Right ventricle myocardium superior (tissue), 1 donor: ENCODE measurements at regions not wholly inside any gene's neighbourhood (a gene's known extent, or its start where the extent isn't known, plus 50 kb on each side); places are given as distances from the start of the nearest gene placed in this dataset.
"Not testable (repeated sequence)": the region's sequence is repeated elsewhere in the genome, so short reads cannot be mapped to it uniquely, and the experiment has no call there.

Experiments
- ATAC-seq: fragments of 200-7000 bp; cut with Tn5 transposase; one replicate; pipeline ENCODE4 v1.9.1; 2020; ENCODE audit warnings: mild to moderate bottlenecking; ENCODE audit not compliant: poor library complexity
- DNase-seq: peaks from one replicate; pipeline ENCODE4 v3.0.0-alpha.2; 2020
- intact Hi-C: fragments of 100-400 bp; cut with DNase I; formaldehyde crosslinking; loops from one replicate; pipeline ENCODE4 v1.11.2; 2022
- donor health status: DM: no; HTN: yes; CAD: no; lungs with severe emphysema.

- DNase-seq, intact Hi-C loops, ATAC-seq: not testable (repeated sequence)
These were observed 62.8 kb downstream of the SCP2D1 start for GRCh38 chr20:18876394-18876793.

DNA sequence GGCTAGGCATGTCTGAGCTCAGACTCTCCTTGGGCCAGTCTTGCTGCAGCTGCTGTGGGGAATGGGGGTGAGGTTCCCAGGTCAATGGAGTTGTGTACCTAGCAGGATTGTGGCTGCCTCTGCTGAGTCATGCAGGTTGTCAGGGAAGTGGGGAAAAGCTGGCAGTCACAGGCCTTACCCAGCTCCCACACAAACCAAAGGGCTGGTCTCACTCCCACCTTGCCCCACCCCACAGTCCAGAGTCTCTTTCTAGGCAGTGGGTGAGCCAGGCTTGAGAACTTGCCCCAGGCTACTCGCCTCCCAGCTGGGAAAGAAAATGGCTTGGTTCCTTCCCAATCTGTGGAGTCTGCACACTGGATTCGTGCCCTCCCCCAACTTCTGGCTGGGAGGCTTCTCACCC, 65.7 kb downstream of the SCP2D1 start:
- ATAC-seq (no peak), DNase-seq (no peak)
- intact Hi-C loops: no loop called here

DNA sequence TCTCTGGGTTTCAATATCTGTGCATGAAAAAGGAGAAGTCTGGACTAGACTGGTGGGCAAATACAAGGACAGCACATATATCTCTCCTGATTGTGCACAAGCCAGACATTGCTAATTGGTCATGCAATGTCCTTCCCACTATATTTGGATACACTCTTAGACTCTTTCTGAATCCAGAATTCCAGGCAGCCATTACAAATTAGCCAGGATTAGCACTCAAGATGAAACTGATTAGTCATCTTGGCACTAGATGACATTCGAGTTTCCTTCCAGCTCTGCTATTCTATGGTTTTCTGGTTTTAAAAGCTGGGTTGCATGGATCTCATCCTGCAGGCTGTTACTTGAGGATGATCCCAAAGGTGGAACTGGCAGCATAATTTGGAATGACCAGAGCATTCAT, 73.2 kb downstream of the SCP2D1 start:
- ATAC-seq (no peak), DNase-seq (no peak)
- intact Hi-C loops: no loop called here

DNA sequence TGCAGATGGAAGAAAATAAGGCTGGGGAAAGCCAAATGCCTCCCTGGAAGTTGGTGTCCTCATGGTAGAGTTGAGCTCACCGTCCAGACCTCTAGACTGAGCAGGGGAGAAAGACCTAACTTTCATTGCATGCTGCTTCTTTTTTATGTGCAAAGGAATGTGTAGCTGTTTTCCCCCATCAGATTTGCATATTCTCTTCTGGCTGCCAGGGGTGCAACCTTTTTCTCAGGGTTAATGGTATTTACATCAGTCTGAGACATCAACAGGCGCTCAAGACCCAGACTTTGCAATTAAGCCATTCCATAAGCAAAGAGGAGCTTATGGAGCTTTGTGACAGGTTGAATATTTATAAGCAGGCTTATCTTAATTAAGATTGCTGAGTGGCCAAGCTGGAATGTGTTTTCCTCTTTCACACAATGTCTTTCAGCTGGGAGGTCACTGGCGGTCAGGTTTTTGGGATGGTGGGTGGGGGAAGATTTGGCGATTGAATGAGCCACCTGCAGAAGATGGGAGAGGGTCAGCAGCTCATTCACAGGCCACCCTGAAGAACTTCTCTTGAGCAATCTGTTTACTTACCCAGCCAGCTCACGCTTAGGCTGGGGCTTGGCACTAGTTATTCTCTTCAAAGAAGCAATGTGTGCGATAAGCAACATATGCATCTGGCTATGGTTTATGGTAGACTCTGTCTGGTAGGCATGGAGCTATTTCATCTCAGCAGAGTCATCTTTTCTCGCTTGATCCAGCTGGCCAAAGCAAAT, 88.6 kb downstream of the SCP2D1 start:
- no peak for DNase-seq
- intact Hi-C loops: no loop called here
- ATAC-seq: no peak

GRCh38 chr20:18904192-18904591, 90.6 kb downstream of the SCP2D1 start:
- DNase-seq (no peak), ATAC-seq (no peak)
- intact Hi-C loops: no loop called here

DNA sequence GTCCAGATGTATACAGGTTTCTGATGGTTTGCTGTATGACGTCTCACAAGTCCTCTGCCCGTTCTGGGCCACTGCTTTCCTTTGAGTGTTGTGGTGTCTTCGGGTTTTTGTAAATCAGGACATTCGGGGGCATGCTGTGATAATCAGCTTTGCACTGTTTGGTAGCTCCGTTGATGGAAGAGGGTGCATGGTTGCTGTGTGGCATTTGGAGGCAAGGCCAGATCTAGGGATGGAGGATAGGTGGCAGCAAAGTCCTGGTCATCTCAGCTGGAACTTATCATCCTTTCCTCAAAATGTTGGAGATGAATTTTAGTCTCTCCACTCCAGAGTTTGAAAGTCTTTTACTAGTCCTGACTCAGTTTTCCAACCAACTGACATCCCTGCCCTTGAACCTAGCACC, 91.0 kb downstream of the SCP2D1 start:
- DNase-seq (no peak), ATAC-seq (no peak)
- intact Hi-C loops: no loop called here

- intact Hi-C loops: no loop called here
- ATAC-seq (no peak), DNase-seq (no peak)
These were observed 92.5 kb downstream of the SCP2D1 start for GRCh38 chr20:18906046-18906445.

- intact Hi-C loops: no loop called here
- ATAC-seq (no peak), DNase-seq (no peak)
These were observed 93.8 kb downstream of the SCP2D1 start for GRCh38 chr20:18907353-18907752.

- intact Hi-C loops: no loop called here
- DNase-seq (no peak), ATAC-seq (no peak)
These were observed 94.5 kb downstream of the SCP2D1 start for GRCh38 chr20:18908109-18908508.

DNA sequence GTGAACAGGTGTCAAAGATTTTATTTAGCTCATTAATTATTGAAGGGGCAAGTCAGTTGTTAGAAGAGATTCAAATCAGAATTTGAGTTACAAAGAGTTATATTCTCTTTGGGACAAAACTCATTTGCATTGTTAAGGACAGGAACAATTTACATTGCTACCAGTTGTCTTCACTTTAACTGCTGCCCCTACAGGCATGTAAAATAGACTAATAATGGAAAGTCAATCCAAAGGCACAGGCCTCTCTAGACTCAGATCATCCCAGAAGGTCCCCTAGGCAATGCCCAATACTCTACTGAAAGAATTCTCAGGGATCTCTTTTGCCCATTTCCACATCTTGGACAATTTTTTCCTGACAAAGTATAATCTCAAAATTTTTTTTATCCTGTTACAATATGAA, 95.7 kb downstream of the SCP2D1 start:
- no peak for DNase-seq
- ATAC-seq: no peak
- intact Hi-C loops: no loop called here

DNA sequence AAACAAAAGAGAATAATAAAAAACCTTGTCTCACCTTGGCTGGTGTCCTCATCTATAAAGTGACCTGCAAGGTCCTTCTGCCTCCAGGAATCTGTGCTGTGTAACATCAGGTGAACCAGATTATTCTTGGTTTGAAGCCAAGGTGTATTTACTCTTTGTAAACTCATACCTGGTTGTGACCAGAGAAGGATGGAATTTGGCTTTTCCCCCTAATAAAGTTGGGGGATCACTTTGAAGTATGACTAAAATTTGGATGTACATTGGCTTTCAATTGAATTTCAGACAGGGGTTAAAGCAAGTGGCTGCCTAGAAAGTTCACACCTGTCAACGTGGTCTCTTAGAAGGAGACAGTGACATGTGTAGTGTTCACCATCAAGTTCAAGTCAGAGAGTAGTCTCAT, 100.1 kb downstream of the SCP2D1 start:
- ATAC-seq (no peak), DNase-seq (no peak)
- intact Hi-C loops: no loop called here

- intact Hi-C loops: no loop called here
- no peak for DNase-seq
- ATAC-seq: no peak
These were observed 101.2 kb downstream of the SCP2D1 start for GRCh38 chr20:18914796-18915195.

DNA sequence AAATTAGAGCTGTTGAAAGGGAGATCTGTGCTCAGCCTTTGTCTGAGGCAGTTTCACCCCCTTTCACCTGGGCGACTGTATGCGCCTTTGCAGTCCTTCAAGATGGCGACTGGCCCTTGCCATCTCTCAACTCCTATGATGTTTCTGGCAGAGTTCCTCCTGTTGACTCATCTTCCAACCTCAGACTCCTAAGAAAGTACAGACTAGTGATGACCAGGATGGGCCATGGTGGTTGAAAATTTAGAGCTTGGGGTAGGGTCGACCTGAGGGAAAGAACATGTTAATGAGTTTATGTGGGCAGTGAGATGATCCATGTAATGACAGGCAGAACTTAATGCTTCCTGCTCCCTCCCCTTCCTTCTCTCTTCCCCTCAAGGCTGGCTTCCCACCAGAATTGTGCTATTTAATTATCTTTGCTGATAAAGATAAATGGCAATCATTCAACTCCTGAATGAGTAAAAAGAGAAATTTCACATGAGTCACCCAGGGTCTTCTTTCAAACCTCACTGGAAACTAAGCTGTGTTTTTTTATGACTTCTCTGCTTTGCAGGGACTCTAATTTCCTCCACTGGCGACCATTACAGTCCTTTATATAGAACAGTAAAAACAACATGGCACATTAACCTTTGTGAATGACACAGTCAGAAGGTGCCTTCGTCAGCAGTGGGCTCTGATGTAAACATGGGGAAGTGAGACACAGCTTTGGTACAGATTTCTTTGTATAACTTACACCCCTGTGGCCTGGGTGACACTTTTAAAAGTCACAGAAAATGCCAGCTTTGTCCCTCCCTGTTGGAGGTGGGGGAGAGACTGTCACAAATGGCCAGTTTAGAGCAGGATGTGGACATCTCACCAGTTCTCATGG, 103.5 kb downstream of the SCP2D1 start:
- no peak for DNase-seq
- intact Hi-C loops: no loop called here
- no peak for ATAC-seq

DNA sequence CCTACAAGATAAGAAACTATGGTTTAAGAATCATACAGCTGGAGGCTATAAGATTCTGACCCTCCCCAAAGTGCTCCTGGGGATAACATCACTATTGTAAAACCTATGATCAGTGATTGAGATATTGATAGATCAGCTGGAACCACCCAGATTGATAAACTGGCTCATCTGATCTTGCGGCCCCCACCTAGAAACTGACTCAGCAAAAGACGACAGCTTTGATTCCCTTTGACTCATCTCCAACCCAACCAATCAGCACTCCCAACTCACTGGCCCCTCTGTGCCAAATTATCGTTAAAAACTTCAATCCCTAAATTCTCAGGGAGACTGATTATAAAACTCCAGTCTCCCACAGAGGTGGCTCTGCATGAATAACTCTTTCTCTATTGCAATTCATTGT, 106.4 kb downstream of the SCP2D1 start:
- ATAC-seq (no peak), DNase-seq (no peak)
- intact Hi-C loops: no loop called here

GRCh38 chr20:18921291-18921690, 107.7 kb downstream of the SCP2D1 start:
- intact Hi-C loops: no loop called here
- ATAC-seq (no peak), DNase-seq (no peak)

- no peak for DNase-seq
- intact Hi-C loops: no loop called here
- no peak for ATAC-seq
These were observed 108.7 kb downstream of the SCP2D1 start for GRCh38 chr20:18922251-18922650.

DNA sequence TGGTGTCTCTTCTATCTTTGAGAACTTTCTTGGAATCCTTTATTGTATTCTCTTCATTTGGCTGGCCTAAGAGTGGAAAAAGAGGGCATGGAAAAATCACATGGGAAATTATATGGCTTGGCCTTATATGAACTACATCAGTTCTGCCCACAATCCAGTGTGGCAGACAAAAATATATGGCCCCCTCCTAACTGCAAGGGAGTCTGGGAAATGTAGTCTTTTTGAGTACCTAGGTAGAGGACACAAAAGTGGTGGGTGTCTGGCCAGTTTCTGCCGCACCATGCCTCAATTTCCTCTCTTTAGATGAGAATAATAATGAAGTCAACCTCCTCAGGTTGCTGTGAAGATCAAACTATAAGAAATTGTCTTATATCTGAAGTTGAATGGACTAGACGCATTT, 109.3 kb downstream of the SCP2D1 start:
- ATAC-seq (no peak), DNase-seq (no peak)
- intact Hi-C loops: no loop called here

DNA sequence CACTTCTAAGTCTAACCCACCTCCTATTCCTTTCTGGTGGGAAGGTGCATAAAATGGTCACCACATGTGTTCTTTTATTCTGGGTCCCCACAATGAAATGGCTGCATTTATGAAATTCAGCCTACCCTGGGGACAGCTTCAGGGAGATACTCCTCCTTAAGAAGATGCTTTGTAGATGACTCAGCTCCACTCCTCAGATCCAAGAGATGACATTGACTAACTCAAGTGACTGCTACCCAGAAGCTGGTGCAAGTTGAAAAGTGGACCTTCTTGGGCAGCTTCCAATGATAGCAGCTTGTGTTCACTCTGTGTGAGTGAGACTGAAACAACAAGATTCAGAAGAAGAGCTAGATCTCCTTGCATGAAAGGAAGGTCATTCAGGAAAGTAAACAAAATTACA, 113.4 kb downstream of the SCP2D1 start:
- DNase-seq (no peak), ATAC-seq (no peak)
- intact Hi-C loops: no loop called here

GRCh38 chr20:18928626-18929025, 115.0 kb downstream of the SCP2D1 start:
- intact Hi-C loops: no loop called here
- ATAC-seq (no peak), DNase-seq (no peak)

GRCh38 chr20:18929800-18930199, 116.2 kb downstream of the SCP2D1 start:
- no peak for DNase-seq
- no peak for ATAC-seq
- intact Hi-C loops: no loop called here
